ENCODE measurements at regions not wholly inside any gene's neighbourhood (a gene's known extent, or its start where the extent isn't known, plus 50 kb on each side); places are given as distances from the start of the nearest gene placed in this dataset.

DNA sequence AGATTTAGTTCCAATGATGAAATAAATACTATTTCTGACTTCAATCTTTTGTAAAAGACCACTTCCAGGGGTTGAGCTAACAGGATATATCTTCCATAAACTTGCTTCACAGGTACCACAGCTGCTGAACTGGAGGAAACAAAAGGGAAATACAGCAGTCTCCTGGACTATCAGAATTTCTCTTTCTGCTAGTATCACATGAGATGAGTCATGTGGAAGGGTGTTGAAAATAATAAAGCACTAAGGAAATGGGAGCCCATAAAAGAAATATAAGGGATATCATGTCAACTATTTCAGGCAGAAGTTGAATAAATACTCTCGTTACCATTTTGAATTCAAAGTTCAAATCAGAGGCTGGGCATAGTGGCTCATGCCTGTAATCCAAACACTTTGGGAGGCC lies 250.3 kb upstream of the NFE2L3 start:
- no peak for DNase-seq

DNA sequence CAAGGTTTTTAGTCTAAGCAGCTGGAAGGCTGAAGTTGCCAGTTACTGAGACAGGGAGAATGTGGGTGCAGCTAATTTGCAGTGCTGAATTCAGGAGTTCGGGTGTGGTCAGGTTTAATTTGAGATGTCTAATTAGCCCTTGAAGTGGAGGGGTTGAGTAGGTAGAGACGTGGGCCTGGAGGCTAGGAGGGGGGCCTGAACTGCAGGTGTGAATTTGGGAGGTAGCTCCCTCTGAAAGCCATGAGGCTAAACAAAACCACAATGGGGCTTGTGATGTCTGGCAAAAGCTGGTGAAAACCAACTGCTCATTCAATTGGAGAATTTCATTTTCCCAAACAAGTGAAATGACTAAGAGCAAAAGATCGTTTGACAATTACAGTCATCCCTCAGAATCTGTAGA lies 246.0 kb upstream of the NFE2L3 start:
- DNase-seq = no peak

GRCh38 chr7:25906760-25907159 lies 245.2 kb upstream of the NFE2L3 start:
- no peak for DNase-seq

DNA sequence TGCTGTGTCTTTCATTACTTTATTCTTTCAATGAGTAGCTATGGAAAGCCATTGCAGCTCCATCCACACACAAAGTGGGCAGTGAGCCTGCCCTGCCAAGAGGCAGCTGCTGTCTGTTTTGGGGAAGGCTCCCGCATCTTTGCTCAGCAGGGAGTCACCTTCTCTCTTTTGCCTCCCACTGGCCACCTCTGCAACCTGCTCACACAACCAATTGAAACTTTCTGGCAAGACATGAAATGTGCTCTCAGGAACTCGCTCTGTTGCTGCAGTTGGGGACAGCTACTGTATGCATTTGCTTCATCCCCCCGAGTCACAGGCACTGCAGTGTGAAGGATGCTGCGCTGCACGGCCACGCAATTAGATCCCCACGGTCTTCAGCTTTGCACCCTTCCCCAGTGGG lies 244.8 kb upstream of the NFE2L3 start:
- no peak for DNase-seq

DNA sequence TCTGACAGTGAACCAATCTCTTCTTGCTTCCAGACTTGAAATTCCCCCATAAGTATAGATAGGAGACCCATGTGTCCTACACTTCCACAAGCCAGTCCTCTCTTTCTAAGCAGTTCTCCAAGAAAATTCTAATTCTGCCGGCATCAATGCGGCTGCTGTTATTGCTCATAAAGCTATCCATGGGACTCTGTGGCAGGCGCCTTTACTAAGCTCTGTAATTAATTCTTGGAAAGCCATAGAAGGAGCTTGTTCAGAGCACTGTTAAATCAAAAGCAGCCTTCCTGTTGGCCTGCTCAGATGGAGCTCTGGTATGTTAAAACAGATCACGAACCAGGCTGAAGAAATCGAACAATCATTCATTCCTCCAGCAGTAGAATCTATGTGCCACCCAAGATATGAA lies 244.3 kb upstream of the NFE2L3 start:
- DNase-seq = no peak

DNA sequence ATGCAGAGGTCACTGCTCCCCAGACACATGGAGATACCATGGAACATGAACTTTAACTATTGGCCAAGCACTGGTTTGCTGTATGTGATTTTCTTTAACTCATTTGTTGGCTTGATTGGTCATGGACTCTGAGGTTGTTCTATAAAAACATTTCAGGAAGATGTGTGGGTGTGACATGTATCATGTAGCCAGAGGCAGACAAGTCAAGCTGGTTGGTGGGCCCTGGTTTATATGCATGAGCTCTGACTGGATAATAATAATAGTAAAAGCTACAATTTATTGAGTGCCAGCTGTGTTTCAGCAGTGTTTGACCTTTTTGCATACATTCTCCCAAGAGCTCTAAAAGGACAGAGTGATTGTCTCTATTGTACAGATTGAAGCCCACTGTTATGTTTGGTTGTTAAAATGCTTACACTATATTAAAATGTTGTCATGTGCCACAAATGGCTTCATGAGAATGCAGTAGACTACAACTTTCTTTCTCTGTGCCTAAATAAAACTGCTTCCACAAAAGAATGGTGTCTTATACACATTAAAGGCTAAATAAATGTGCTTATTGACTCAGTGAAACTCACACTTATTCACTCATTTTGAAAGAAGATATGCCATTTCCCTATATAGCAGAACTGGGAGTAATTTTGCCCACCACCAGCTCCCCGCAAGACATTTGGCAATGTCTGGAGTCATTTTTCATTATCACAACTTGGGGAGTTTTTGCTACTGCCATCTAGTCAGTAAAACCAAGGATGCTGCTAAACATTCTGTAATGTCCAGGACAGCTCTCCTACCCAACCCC lies 243.6 kb upstream of the NFE2L3 start:
- no peak for DNase-seq

DNA sequence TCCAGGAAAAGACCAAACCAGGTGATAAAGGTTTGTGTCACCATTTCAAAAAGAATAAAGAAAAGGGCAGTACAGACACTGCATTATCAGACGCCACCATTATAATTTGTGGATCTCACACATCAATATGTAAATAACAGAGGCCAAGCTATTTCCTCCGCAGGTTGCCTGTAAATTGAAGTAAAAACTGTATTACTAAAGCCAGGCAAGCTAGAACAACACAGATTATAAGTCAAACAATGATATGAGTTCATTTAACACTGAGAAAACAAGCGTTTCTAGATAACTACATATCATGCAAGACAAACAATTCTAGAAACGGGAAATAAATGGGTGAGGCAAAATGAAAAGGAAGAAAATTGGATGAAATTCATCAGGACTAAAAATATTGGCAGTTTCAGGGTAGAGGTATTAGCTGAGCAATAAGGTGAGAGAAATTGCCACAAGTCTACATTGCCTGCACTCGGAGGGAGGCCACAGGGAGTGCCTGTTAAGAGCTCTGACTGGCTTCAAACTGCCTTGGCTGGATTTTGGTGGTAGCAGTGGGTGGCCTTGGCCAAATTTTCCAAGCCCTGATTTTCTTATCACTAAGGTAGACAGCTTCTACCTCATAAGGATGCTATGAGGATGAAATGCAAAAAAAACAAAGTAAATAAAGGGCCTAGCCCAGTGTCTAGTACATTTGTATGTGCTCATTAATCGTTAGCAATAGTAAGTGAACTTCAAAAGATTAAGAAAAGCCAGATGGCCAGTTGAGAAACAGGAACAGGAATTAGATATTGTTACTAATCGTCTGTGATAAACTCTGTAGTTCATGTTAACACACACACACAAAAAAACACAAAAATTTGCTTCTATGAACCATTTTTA lies 240.0 kb upstream of the NFE2L3 start:
- DNase-seq = no peak

GRCh38 chr7:25913598-25914224 lies 238.3 kb upstream of the NFE2L3 start:
- no peak for DNase-seq

GRCh38 chr7:25918731-25919130 lies 233.3 kb upstream of the NFE2L3 start:
- DNase-seq = no peak

- DNase-seq = no peak
These were observed 229.7 kb upstream of the NFE2L3 start for GRCh38 chr7:25922296-25922695.

DNA sequence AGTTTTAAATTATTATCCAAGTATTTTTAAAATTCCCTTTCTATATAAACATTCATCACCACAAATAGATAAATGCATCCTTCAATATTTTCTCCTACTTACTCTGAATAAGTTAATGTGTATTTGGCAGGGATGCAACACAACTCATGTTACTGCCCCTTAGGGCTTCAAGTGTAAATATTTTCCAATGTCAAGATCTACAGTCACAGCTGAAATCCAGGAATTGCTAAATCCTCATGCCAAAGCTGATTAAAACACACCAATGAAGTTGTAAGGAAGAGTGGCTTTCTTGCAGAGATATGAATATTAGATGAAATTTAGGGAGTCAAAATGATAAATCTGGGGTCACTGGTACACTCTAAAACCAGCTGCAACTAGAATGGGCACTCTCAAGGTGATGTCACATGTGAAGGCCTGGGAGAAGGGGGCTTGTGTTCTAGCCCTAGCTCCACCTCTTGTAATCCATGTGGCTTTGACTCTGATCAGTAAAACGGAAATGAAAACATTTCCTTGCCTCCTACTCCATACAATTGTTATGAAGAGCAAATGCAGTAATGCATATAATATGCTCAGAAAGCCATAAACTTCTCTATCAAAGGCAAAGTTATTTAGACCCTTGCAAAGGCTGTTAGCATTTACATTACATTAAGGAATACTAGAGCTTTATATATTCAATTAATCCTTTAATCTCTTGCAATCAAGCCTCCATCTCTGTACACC lies 228.1 kb upstream of the NFE2L3 start:
- DNase-seq = no peak

DNA sequence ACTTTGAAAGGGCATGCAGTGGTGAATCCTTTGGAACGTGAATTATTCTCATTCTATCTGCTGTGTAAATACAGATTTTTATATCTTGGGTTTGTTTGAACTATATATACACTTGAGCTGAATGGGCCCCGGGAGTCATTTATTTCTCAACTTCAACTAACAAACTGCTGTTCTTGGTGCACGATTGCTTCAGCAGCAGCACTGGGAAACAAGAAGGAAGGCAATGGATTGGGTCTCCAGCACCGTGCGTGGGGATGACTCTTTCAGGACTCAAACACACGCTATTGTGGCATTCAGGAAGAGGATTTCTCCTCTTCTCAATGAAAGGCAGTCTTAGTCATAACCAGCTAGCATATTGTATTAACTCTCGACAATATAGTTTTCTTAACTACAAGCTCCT lies 226.0 kb upstream of the NFE2L3 start:
- DNase-seq = no peak

GRCh38 chr7:25926451-25926850 lies 225.5 kb upstream of the NFE2L3 start:
- DNase-seq = no peak

DNA sequence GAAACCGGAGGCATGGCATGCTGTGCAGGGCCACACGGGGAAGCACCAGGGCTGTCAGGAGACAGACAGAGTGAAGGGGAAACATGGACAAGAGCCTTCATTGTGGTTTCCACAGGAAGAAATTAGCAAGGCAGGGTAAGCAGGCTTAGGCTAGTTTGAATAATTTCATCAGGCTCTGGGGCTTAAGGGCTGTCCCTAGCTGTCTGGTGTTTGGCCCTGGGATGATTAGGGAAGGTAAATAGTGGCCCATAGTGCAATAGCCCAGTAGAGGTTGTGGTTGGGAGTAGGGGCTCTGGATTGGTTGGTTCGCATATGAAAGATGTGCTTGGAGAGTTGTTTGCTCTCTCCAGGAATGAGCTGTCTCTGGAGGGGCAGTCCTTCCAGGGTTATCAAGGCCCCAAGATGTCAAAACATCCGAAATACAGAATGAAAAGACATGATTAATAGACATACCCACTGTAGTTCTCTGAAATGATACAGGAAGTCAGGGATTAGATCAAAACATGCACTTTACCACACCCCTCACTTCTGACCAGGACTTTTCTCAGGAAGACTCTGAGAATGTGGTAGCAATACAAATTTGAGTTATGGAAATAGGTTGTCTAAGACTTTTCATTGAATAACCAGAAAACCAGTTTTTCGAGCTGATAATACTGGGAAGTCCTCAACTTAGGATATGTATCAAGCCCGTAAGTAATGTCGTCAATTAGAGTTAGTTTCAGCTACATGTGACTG lies 224.9 kb upstream of the NFE2L3 start:
- no peak for DNase-seq

DNA sequence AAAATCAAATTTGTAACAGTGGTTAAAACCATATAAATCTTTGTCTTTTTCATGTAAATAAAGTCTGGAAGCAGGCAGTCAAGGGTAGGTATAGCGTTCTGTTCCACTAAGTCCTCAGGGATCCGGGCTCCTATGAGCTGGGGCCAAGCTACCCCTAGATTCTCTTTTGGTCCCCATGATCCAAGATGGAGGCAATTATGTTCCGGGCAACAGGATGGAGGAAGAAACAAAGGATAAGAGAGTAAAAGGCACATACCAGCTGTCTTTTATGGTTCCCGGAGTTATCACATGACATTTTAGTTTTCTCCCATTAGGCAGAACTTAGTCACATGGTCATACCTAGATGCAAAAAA lies 224.4 kb upstream of the NFE2L3 start:
- no peak for DNase-seq

DNA sequence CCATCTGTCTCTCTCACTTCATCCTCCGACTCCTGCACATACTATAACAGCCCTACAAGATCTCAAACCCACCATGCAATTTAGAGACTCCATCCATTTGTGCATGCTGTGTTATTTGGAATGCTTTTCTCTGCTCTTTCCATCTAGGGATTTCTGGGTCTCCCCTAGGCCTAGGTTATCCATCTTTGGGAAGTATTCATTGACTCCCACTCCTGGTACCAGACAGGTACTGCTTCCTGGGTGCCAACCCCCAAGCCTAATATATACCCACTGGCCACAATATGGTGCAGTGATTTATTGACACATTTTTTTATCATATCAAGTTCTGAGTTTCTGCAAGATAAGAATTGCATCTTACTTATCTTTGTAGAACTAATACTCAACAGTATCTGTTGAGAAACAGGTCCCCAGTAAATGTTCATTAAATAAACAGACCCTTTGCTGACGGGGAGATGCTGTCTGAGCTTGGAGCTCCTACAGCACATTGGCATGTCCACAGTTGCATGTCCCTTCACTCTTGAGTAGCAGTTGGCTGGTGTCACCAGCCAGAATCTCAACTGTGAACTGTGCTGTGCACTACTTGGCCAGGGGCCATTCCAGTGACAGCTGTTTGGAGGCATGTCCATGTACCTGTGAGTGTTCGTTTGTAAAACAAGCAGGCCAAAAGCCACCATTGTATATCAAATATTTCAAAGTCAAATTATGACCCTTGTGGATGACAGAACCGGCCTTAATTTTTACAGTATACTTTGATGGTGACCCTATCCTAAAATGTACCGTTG lies 223.3 kb upstream of the NFE2L3 start:
- DNase-seq = no peak

- no peak for DNase-seq
These were observed 222.6 kb upstream of the NFE2L3 start for GRCh38 chr7:25929448-25929847.

- DNase-seq = no peak
These were observed 221.4 kb upstream of the NFE2L3 start for GRCh38 chr7:25930492-25931048.

DNA sequence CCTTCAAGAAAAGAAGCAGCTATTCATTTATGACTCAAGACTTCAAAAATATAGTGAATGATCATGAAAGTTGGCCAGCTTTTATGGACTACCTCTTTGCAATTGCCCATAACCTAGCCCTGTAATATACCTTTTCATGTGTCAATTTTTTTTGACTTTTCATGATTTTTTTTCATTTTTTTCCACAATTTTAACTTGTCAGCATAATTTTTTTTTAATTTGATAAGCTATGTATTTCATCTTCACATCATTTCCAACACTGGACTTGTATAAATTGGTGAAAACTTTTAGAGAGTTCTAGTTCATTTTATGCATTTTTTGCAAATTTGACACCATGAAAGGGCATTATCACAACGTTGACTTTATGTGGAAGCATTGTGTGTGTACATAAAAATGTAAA lies 220.8 kb upstream of the NFE2L3 start:
- no peak for DNase-seq

DNA sequence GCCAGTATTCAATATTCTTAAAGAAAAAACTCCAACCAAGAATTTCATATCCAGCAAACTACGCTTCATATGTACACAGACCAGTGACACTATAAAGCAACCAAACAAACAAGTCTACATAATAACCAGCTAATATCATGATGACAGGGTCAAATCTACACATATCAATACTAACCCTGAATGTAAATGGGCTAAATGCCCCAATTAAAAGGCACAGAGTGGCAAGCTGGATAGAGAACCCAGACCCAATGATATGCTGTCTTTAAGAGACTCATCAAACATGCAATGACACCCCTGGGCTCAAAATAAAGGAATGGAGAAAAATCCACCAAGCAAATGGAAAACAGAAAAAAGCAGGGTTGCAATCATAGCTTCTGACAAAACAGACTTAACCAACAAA lies 218.1 kb upstream of the NFE2L3 start:
- no peak for DNase-seq

Data from CD4-positive, alpha-beta T cell treated with Interleukin-21 for 1 hour (primary cell).